HG03460 (cell line): ENCODE measurements at regions not wholly inside any gene's neighbourhood (a gene's known extent, or its start where the extent isn't known, plus 50 kb on each side); places are given as distances from the start of the nearest gene placed in this dataset.

Experiments used
- ATAC-seq: cut with Tn5 transposase; IDR thresholded peaks from one replicate; pipeline ENCODE4 v1.9.1; 2021; ENCODE audit not compliant: unreplicated experiment

- no peak for ATAC-seq
Measured at GRCh38 chr6:132868057-132868456, 53.7 kb downstream of the RPS12 start.

- ATAC-seq: peak; percentile 100
Measured at GRCh38 chr6:132872923-132873322, 58.6 kb downstream of the RPS12 start.

GRCh38 chr6:132877003-132877402, 62.6 kb downstream of the RPS12 start:
- no peak for ATAC-seq

GRCh38 chr6:132887204-132887603, 72.8 kb downstream of the RPS12 start:
- ATAC-seq: no peak

- no peak for ATAC-seq
Measured at GRCh38 chr6:132888701-132889100, 74.3 kb downstream of the RPS12 start.

GRCh38 chr6:132892929-132893771, 78.8 kb downstream of the RPS12 start:
- no peak for ATAC-seq

- ATAC-seq: no peak
Measured at GRCh38 chr6:132893772-132894490, 79.6 kb downstream of the RPS12 start.

- ATAC-seq: no peak
Measured at GRCh38 chr6:132898376-132898775, 84.0 kb downstream of the RPS12 start.

- no peak for ATAC-seq
Measured at GRCh38 chr6:132900849-132901248, 86.5 kb downstream of the RPS12 start.

- ATAC-seq: no peak
Measured at GRCh38 chr6:132902901-132903300, 88.5 kb downstream of the RPS12 start.

GRCh38 chr6:132907231-132907630, 92.9 kb downstream of the RPS12 start:
- no peak for ATAC-seq

- no peak for ATAC-seq
Measured at GRCh38 chr6:132907914-132908313, 93.5 kb downstream of the RPS12 start.

GRCh38 chr6:132909742-132910141, 95.4 kb downstream of the RPS12 start:
- ATAC-seq: no peak

GRCh38 chr6:132910759-132911158, 96.4 kb downstream of the RPS12 start:
- ATAC-seq: no peak

- ATAC-seq: no peak
Measured at GRCh38 chr6:132919045-132919860, 104.9 kb downstream of the RPS12 start.

- no peak for ATAC-seq
Measured at GRCh38 chr6:132927713-132928112, 113.3 kb downstream of the RPS12 start.

GRCh38 chr6:132929141-132929540, 114.8 kb downstream of the RPS12 start:
- no peak for ATAC-seq

- ATAC-seq: no peak
Measured at GRCh38 chr6:132931313-132931712, 116.9 kb downstream of the RPS12 start.

GRCh38 chr6:132931936-132932514, 117.7 kb downstream of the RPS12 start:
- ATAC-seq: no peak

- ATAC-seq: no peak
Measured at GRCh38 chr6:132932588-132932987, 118.2 kb downstream of the RPS12 start.

- ATAC-seq: no peak
Measured at GRCh38 chr6:132933090-132933489, 118.7 kb downstream of the RPS12 start.
